ENCODE measurements at regions not wholly inside any gene's neighbourhood (a gene's known extent, or its start where the extent isn't known, plus 50 kb on each side); places are given as distances from the start of the nearest gene placed in this dataset.
A peak's percentile ranks its signal among the peaks of the same experiment; 100 is the strongest.

DNA sequence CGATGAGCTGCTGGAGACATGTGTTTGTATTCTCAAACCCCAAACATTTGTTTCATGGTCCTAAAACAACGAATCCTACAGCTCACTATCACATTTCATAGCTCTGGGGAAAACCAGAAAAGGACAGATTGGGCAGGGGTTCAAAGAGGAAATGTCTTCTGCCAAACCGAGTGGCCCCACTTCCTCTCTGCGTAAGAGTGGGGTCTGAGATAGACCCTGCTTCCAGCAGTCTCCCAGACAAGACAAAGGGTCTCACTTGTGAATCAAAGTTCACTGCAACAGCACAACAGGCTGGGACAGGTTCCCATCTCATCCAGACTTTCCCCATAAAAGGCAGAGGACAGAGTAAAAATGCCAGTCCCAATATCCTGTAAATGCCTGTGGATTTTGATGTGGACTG, 276.2 kb upstream of the SLC24A2 start:
- BruUV-seq (replicated peaks): no TSS peak
- no peaks in the 10 kb centered on the region for H3K4me1 ChIP-seq (ENCODE audit: control insufficient read depth, extremely low read depth, insufficient read depth, low read length)
- ChIA-PET POLR2A (no interaction called here), CTCF (interaction anchor here (0.9 kb wide), 1 partner anchor 118 kb away, joined by 4 read pairs; no protein-coding TSS in a partner anchor)
- H3K9ac ChIP-seq (replicated peaks; ENCODE audit: extremely low read depth, insufficient read depth, low read length): no peak overlapping the region
- no peak overlapping the region for H2AFZ ChIP-seq (ENCODE audit: low read depth, low read length)
- no peak overlapping the region for H3K27ac ChIP-seq (ENCODE audit: insufficient read depth, low read depth, low read length)
- H3K9me3 ChIP-seq (replicated peaks; ENCODE audit: control insufficient read depth, insufficient read depth, low read length): no peaks in the 10 kb centered on the region
- FAIRE-seq (no peak), DNase-seq (ENCODE audit: low read depth, low spot score) (peak; percentile 14)
- TF ChIP-seq MYC (IDR thresholded peaks at IDR 0.05; ENCODE audit: low read depth, low read length) (no peak), GATA2 (IDR thresholded peaks at IDR 0.05; ENCODE audit: insufficient read depth, insufficient read length, low read depth, low read length) (no peak), JUN (IDR thresholded peaks at IDR 0.05; ENCODE audit: borderline replicate concordance, insufficient read depth, insufficient read length, low read depth) (no peak), POLR2A (IDR thresholded peaks at IDR 0.05; ENCODE audit: low read depth, low read length) (no peak), FOS (IDR thresholded peaks at IDR 0.05; ENCODE audit: borderline replicate concordance, insufficient read depth, low read length) (no peak)
- TF ChIP-seq, protein P1, sequence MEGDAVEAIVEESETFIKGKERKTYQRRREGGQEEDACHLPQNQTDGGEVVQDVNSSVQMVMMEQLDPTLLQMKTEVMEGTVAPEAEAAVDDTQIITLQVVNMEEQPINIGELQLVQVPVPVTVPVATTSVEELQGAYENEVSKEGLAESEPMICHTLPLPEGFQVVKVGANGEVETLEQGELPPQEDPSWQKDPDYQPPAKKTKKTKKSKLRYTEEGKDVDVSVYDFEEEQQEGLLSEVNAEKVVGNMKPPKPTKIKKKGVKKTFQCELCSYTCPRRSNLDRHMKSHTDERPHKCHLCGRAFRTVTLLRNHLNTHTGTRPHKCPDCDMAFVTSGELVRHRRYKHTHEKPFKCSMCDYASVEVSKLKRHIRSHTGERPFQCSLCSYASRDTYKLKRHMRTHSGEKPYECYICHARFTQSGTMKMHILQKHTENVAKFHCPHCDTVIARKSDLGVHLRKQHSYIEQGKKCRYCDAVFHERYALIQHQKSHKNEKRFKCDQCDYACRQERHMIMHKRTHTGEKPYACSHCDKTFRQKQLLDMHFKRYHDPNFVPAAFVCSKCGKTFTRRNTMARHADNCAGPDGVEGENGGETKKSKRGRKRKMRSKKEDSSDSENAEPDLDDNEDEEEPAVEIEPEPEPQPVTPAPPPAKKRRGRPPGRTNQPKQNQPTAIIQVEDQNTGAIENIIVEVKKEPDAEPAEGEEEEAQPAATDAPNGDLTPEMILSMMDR (IDR thresholded peaks at IDR 0.05; ENCODE audit: extremely low read depth in 1 of 2, insufficient read depth in 1 of 2, low read depth in 1 of 2, low read length in 2 of 2): no peak
- no peaks in the 10 kb centered on the region for H4K20me1 ChIP-seq (replicated peaks; ENCODE audit: control insufficient read depth, extremely low read depth, insufficient read depth, low read length)
- H3K79me2 ChIP-seq (ENCODE audit: control insufficient read depth, insufficient read depth, low read length): no peaks in the 10 kb centered on the region
- H3K36me3 ChIP-seq (ENCODE audit: control insufficient read depth in 2 of 2, extremely low read depth in 1 of 2, insufficient read depth in 2 of 2, low read length in 2 of 2): no peaks in the 10 kb centered on the region
- H3K27me3 ChIP-seq (ENCODE audit: control insufficient read depth in 2 of 2, insufficient read depth in 2 of 2, low read length in 2 of 2): peaks cover 0 to 2% of the 10 kb centered on the region in 2 experiments
- no peaks in the 10 kb centered on the region for H3K9me1 ChIP-seq (replicated peaks; ENCODE audit: control insufficient read depth, extremely low read depth, insufficient read depth, low read length)
- dilution Hi-C loops (cut with MboI; ENCODE audit: extremely low pct_ligation_motif_present, low sequenced_read_pairs): no loop called here
- no peak overlapping the region for H3K4me2 ChIP-seq (ENCODE audit: insufficient read depth, low read length)
- intact Hi-C loops (cut with micrococcal nuclease): no loop called here
- H3K4me3 ChIP-seq (replicated peaks in 1 of 3; ENCODE audit: insufficient read depth in 1 of 3, low read depth in 1 of 3, low read length in 3 of 3): no peak overlapping the region

GRCh38 chr9:20054734-20055133, 265.9 kb upstream of the SLC24A2 start:
- H3K36me3 ChIP-seq (ENCODE audit: control insufficient read depth in 2 of 2, extremely low read depth in 1 of 2, insufficient read depth in 2 of 2, low read length in 2 of 2): no peaks in the 10 kb centered on the region
- BruUV-seq (replicated peaks): no TSS peak
- DNase-seq (ENCODE audit: low read depth, low spot score): no peak
- dilution Hi-C loops (cut with MboI; ENCODE audit: extremely low pct_ligation_motif_present, low sequenced_read_pairs): no loop called here
- no peak overlapping the region for H3K9ac ChIP-seq (replicated peaks; ENCODE audit: extremely low read depth, insufficient read depth, low read length)
- no peaks in the 10 kb centered on the region for H4K20me1 ChIP-seq (replicated peaks; ENCODE audit: control insufficient read depth, extremely low read depth, insufficient read depth, low read length)
- no peak overlapping the region for H3K27ac ChIP-seq (ENCODE audit: insufficient read depth, low read depth, low read length)
- H2AFZ ChIP-seq (ENCODE audit: low read depth, low read length): no peak overlapping the region
- TF ChIP-seq FOS (IDR thresholded peaks at IDR 0.05; ENCODE audit: borderline replicate concordance, insufficient read depth, low read length) (no peak), POLR2AphosphoS5 (IDR thresholded peaks at IDR 0.05; ENCODE audit: insufficient read depth, low read depth, low read length) (no peak), JUN (IDR thresholded peaks at IDR 0.05; ENCODE audit: borderline replicate concordance, insufficient read depth, insufficient read length, low read depth) (no peak), MYC (IDR thresholded peaks at IDR 0.05; ENCODE audit: low read depth, low read length) (no peak), GATA2 (IDR thresholded peaks at IDR 0.05; ENCODE audit: insufficient read depth, insufficient read length, low read depth, low read length) (no peak), POLR2A (IDR thresholded peaks at IDR 0.05; ENCODE audit: low read depth, low read length) (no peak), EZH2 (IDR thresholded peaks at IDR 0.05; ENCODE audit: borderline replicate concordance, low read depth, low read length, severe bottlenecking) (no peak), MAX (IDR thresholded peaks at IDR 0.05; ENCODE audit: insufficient read depth, insufficient read length) (no peak)
- H3K4me2 ChIP-seq (ENCODE audit: insufficient read depth, low read length): no peak overlapping the region
- no peak overlapping the region for H3K4me3 ChIP-seq (replicated peaks in 1 of 3; ENCODE audit: insufficient read depth in 1 of 3, low read depth in 1 of 3, low read length in 3 of 3)
- H3K79me2 ChIP-seq (ENCODE audit: control insufficient read depth, insufficient read depth, low read length): no peaks in the 10 kb centered on the region
- ChIA-PET CTCF (interaction anchor here (0.6 to 2.0 kb wide), 2 partner anchors 40 to 300 kb away, joined by 3 to 4 read pairs; no protein-coding TSS in a partner anchor), POLR2A (no interaction called here)
- H3K9me1 ChIP-seq (replicated peaks; ENCODE audit: control insufficient read depth, extremely low read depth, insufficient read depth, low read length): no peaks in the 10 kb centered on the region
- intact Hi-C loops (cut with micrococcal nuclease): no loop called here
- no peaks in the 10 kb centered on the region for H3K4me1 ChIP-seq (ENCODE audit: control insufficient read depth, extremely low read depth, insufficient read depth, low read length)
- no peak for FAIRE-seq
- no peaks in the 10 kb centered on the region for H3K9me3 ChIP-seq (replicated peaks; ENCODE audit: control insufficient read depth, insufficient read depth, low read length)
- H3K27me3 ChIP-seq (ENCODE audit: control insufficient read depth in 2 of 2, insufficient read depth in 2 of 2, low read length in 2 of 2): peaks cover 0 to under 1% of the 10 kb centered on the region in 2 experiments

Measured in endothelial cell of umbilical vein (primary cell).